ENCODE measurements at regions not wholly inside any gene's neighbourhood (a gene's known extent, or its start where the extent isn't known, plus 50 kb on each side); places are given as distances from the start of the nearest gene placed in this dataset.
"Not testable (repeated sequence)": the region's sequence is repeated elsewhere in the genome, so short reads cannot be mapped to it uniquely, and the experiment has no call there.

- not testable (repeated sequence) for TF ChIP-seq CTCF, POLR2A (IDR thresholded peaks at IDR 0.05)
Measured at GRCh38 chr2:242009846-242010245, 140.3 kb downstream of the RTP5 start.

Measured in gastroesophageal sphincter (tissue), 3 donors.